Endothelial cell of umbilical vein (primary cell): ENCODE measurements at regions not wholly inside any gene's neighbourhood (a gene's known extent, or its start where the extent isn't known, plus 50 kb on each side); places are given as distances from the start of the nearest gene placed in this dataset.

Experiments used
- EZH2 ChIP-seq: IDR thresholded peaks from 2 replicates; pipeline ENCODE4 v1.6.1; 2012; ENCODE audit warnings: borderline replicate concordance, low read depth, mild to moderate bottlenecking, moderate library complexity, low read length, inconsistent platforms; ENCODE audit not compliant: severe bottlenecking
- FOS ChIP-seq: IDR thresholded peaks from 2 replicates; pipeline ENCODE4 v1.6.1; 2011; ENCODE audit warnings: mild to moderate bottlenecking, low read length, moderate library complexity, borderline replicate concordance; ENCODE audit not compliant: insufficient read depth
- MAX ChIP-seq: IDR thresholded peaks from 2 replicates; pipeline ENCODE4 v1.6.1; 2011; ENCODE audit not compliant: insufficient read depth, insufficient read length
- POLR2A ChIP-seq: IDR thresholded peaks from 2 replicates; pipeline ENCODE4 v1.6.1; 2012; ENCODE audit warnings: low read depth, mild to moderate bottlenecking, control low read depth, low read length
- POLR2AphosphoS5 ChIP-seq: IDR thresholded peaks from 2 replicates; pipeline ENCODE4 v1.6.1; 2012; ENCODE audit warnings: low read depth, mild to moderate bottlenecking, control low read depth, low read length, moderate library complexity; ENCODE audit not compliant: insufficient read depth
- TF ChIP-seq, protein P1 (sequence below), 2 donors: IDR thresholded peaks; 1 replicate in 1 of 2; 2 replicates in 1 of 2; pipeline ENCODE4 v1.5.1; 2011; ENCODE audit warnings: low read length in 2 of 2, mild to moderate bottlenecking in 2 of 2, moderate library complexity in 2 of 2, control low read depth in 1 of 2, inconsistent platforms in 1 of 2, low read depth in 1 of 2; ENCODE audit not compliant: insufficient read depth in 1 of 2; ENCODE audit errors: extremely low read depth in 1 of 2

- TF ChIP-seq, protein P1, sequence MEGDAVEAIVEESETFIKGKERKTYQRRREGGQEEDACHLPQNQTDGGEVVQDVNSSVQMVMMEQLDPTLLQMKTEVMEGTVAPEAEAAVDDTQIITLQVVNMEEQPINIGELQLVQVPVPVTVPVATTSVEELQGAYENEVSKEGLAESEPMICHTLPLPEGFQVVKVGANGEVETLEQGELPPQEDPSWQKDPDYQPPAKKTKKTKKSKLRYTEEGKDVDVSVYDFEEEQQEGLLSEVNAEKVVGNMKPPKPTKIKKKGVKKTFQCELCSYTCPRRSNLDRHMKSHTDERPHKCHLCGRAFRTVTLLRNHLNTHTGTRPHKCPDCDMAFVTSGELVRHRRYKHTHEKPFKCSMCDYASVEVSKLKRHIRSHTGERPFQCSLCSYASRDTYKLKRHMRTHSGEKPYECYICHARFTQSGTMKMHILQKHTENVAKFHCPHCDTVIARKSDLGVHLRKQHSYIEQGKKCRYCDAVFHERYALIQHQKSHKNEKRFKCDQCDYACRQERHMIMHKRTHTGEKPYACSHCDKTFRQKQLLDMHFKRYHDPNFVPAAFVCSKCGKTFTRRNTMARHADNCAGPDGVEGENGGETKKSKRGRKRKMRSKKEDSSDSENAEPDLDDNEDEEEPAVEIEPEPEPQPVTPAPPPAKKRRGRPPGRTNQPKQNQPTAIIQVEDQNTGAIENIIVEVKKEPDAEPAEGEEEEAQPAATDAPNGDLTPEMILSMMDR (IDR thresholded peaks at IDR 0.05; ENCODE audit: extremely low read depth in 1 of 2, insufficient read depth in 1 of 2, low read depth in 1 of 2, low read length in 2 of 2), result no peak
- TF ChIP-seq FOS (no peak), EZH2 (no peak), POLR2A (no peak), POLR2AphosphoS5 (no peak), MAX (no peak)
Measured at GRCh38 chr3:64358853-64359252, 133.6 kb upstream of the PRICKLE2 start.
